DMS153 (cell line): ENCODE measurements at regions not wholly inside any gene's neighbourhood (a gene's known extent, or its start where the extent isn't known, plus 50 kb on each side); places are given as distances from the start of the nearest gene placed in this dataset.

ENCODE experiments used
- DNase-seq: peaks from one replicate; lab custom pipeline; 2025; lab: John Stamatoyannopoulos, UW

DNA sequence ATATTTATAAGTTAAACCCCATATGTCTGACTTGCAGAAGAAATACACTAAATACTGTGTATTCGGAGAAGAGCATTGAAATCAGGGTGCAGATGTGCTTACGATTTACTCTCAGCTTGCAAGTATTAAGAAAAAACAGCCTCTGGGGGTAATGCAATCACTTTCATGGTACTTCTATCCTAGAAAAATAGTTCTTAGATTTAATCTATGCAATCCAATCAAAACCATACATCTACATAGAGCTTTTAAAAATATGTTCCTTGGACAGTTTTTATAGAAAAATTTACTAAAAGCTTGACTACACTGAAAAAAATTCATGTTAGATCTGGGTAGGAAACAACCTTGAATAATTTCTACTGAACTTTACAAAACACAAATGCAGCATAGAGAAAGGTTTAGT lies 890.3 kb upstream of the ADGRL2 start:
- no peak for DNase-seq

DNA sequence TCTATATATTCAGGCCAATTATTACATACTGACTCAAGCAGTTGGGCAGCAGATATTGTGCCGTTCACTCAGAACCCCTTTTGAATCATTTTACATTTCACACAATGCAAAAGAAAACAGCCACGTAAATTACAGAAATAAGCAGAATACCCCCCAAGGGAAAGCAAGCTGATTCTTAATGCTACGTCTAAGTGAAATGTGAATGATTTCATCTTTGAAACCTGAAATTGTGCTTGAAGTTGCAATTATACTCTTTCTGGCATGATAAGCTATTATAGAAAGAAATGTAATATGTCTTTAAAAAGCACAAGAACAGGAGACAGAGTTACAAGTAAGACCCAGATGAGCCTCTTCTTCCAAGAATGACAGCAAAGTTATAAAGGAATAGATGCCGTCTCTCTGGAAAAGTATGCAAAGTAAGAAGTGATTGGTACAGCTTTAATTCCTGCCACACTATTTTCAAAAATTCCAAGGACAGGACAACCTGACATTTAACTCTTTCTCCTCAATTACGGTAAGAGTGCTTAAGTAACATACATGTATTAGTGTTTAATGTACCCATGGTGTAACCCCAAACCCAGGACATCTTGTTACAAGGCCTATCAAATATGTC lies 891.5 kb upstream of the ADGRL2 start:
- DNase-seq, result no peak

DNA sequence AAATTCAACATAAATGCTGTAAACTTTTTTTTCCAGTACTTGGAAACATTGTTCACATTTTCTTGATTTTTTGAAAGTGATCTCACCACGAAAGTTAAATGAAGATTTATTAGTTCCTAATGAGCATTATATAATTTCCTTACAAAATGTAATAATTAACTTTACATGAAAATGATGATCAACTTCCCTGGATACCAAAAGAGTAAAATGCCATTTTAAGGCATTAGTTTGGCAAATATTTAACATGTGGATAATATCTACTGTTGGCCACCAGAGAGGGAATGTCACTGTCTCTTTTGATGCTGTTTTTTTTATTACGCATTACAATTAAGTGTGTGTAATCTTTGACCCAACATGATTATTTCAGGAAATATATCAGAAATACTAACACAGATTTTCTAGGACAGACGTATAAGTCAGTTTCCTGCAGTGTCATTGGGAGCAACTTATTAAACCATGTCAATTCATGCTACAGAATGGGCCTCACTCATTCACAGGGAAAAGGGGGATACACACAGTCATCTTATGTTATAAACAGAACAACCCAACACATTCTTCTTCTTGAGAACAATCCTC lies 903.9 kb upstream of the ADGRL2 start:
- no peak for DNase-seq

DNA sequence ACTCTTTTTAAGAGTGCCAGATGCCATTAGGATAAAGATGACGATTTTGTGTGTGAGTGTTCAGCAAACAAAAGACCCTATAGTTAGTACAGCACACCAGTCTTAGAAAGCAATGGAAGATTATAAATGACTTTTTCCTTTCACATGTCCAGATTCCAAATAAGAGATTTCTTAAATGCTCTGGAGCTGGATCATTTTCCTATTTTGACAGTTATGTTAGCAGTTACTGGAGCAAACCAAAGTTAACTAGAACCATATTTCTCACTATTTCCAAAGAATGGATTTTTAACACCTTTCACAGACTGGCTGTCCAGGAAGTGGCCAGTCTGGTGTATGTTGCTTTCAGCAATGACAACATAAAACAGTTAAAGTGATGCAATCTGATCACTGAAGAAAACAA lies 905.8 kb upstream of the ADGRL2 start:
- DNase-seq, result no peak

DNA sequence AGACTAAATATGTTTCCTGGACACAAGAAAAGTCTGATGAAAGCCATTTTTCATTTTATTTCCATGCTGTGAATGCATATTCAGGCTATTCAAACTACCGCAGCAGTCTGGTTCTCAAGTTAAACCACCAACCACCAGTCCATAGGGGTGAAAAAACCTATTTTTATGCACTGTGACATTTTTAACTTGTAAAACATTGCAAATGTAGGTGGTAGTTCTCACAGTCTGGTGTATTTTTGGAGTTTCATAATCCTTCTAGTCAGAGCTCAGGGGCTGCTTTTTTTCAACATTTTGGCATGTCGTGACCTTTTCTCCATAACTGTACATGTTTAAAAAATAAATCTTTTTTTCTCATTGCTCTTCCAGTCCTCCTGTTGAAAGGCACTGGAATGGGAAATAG lies 907.6 kb upstream of the ADGRL2 start:
- no peak for DNase-seq

DNA sequence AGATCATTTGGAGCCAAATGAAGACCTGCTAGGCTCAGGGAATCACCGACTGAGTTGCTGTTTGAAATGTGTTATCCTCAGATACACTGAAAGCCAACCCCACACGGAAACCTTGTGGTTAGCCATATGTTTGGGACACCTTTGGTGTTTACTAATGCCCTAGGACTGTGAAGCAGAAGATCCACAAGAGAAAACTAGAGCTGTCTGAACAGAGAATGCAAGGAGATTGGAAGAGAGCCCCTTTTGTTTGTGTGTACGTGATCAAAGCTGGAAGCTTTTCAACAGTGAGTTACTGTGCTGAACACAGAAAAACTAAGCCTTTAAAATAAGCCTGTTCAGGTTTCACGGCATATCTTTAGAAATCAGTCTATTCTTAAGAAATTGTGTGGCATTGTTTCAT lies 908.2 kb upstream of the ADGRL2 start:
- no peak for DNase-seq

DNA sequence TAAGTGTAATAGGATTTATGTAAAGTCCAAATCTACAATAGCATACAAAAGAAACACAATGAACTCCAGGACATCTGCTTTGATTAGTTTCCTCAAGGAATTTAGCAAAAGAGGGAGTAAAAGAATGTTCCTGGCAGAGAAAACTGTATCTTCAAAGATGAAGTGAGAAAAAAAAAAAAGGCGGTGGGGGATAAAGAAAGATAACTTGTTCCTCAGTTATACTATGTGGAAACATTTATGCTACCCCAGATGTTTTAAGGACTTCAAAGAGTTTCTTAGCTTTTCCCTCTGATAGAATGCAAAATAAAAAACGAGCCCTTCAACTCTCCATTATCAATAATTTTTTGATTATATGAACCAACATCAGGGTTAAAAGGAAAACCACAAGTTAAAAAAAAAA lies 908.9 kb upstream of the ADGRL2 start:
- no peak for DNase-seq

DNA sequence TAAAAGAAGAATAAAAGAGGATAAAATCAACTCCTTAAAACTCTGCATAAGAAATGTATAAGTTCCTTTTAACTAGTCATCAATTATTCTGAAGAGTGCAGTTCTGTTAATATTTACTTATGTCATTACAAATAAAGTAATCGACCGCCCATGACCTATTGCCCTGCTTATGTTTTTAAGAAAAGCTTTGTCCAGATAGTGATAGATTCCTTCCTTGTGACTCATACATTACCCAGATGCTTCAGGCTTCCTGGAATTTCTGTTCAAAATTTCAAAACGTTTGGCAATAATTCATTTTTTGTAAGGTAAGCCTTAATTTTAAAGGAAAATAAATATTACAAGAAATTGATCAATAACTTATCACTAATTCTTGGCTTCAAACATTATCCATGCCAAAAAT lies 918.2 kb upstream of the ADGRL2 start:
- no peak for DNase-seq

DNA sequence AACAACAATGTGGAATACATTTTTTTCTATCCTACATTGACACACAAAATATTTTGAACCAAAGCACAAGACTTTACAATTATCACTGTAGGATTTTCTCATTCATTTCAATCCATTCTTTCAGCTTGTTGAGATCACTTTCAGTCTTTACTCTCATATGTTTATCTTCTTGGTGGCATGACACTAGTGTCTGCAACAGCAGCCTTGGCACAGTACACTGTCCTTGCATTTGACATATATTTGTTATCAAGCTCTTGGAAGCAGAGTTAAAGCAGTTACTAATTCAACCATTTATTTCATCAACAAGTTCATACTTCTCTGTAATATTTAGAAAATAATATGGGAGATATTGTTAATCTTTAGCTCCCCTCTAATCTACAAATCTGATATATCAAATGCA lies 922.4 kb upstream of the ADGRL2 start:
- no peak for DNase-seq

DNA sequence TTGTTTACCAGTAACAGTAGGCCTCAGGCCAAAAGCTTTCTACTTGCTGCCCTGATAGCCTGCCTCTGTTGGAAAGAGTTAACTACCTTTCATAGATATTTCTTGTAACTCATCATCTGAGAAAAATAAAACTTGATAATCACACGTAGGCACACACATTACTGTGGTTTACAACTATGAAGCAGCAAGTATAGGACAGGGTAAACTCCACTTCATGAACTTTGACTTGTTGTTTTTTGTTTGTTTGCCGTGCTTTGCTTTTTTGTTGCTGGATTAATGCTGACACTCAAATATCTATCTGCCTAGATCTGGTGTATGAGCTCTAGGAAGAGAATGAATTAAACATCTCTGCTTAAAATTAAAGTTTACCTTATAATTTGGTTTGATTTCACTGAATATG lies 924.7 kb upstream of the ADGRL2 start:
- DNase-seq, result no peak

DNA sequence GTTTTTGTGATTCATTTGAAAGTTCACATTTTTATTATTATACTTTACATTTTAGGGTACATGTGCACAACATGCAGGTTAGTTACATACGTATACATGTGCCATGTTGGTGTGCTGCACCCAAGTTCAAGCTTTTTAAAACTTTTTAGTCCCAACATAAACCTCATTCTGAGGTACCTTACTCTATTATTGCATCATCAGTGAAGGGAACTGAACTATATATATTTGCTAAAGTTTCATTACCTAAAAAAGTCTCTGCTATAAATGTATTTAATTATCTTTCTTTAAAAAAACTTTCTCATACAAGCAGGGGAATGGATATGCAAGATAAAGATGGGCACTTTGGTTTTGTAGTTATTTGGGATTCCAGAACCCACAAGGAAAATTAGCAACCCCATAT lies 931.4 kb upstream of the ADGRL2 start:
- DNase-seq, result no peak

DNA sequence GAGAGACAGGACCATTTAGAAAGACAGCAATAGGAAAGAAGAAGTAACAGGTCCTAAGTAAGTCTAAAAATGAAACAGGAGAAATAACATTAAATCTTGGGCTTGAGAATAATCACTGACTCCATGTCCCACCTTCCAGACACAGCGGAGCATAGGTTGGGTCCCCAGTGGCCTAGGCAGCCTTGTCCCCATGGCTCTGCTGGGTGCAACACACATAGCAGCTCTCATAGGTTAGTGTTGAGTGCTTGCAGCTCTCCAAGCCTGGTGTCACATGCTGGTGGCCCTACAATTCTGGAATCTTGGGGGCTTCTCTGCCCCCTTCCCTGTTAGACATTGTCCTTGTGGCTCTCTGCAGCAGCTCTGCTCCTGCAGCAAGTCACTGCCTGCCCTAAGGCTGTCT lies 952.8 kb upstream of the ADGRL2 start:
- no peak for DNase-seq

DNA sequence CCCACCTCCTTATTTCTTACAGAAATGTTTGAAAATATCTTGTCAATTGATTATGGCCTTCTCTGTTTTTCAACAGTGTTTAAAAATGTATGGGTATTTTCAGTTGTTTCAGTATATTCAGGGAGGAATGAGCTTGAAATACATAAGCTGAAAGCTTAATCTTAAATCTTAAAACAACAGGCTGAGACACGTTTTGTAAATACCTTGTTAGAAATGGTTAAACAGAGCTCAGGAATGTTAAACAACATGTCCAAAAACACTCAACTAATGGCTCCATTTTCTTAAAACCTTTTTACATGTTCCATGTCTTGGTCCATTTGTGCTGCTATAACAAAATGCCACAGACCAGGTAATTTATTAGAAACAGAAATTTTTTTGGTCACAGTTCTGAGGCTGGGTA lies 953.8 kb upstream of the ADGRL2 start:
- no peak for DNase-seq

DNA sequence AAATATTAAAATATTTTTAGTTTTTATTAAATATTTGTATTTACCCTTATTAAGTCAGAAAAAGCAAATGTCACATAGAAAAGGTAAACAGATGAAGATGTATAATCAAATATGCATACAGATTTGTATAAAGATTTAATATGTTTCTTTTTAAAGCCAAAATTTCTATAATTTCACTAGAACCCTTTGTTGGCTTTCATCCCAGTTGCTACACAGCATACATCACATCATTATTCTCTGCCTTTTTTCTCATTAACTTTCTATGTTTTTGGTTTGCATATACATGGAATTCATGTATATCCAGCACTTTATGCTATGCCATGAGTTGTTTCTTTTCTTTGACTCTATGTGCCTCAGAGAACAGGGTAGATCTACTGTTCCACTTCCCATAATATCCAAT lies 957.9 kb upstream of the ADGRL2 start:
- DNase-seq, result no peak

DNA sequence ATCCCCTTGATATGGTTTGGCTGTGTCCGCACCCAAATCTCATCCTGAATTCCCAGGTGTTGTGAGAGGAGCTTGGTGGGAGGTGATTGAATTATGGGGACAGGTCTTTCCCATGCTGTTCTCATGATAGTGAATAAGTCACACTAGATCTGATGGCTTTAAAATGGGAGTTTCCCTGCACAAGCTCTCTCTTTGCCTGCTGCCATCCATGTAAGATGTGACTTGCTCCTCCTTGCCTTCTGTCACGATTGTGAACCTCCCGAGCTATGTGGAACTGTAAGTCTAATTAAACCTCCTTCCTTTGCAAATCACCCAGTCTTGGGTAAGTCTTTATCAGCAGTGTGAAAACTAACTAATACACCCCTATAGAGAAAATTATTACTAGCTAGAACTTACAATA lies 959.5 kb upstream of the ADGRL2 start:
- DNase-seq, result no peak

DNA sequence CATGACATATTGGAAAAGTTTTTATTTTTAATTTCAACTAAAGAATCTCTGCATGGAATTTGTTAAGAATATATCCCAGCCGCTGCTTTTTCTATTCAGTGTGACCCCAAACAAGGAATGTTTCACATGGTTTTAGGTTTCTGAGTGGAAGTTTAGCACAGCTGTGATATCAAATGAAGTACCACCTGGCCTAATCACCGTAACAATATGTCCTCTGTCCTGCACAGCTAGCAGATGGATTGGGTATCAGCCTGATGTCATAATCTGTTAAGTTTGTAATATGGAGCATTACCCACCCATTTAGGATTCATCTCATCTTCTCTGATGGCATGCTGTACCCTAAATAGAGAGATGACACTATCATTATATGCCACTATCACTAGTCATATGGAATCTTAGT lies 963.7 kb upstream of the ADGRL2 start:
- no peak for DNase-seq

DNA sequence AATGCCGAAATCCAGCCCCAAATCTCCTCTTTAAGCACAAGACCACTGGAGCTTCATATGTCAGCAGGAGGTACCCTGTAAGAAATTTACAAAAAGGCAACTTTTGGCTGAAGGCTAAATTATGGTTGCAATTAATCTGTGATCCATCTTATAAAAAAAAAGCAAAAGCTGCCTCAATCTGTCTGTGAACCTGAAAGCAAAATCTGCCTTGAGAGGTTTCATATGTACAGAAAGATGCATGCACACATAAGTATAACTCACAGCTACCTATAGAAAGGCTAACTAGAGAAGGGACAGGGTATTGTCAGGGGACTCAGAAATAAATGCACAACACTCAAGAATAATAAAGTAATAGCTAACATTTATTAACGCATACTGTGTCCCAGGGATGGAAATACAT lies 964.2 kb upstream of the ADGRL2 start:
- no peak for DNase-seq

DNA sequence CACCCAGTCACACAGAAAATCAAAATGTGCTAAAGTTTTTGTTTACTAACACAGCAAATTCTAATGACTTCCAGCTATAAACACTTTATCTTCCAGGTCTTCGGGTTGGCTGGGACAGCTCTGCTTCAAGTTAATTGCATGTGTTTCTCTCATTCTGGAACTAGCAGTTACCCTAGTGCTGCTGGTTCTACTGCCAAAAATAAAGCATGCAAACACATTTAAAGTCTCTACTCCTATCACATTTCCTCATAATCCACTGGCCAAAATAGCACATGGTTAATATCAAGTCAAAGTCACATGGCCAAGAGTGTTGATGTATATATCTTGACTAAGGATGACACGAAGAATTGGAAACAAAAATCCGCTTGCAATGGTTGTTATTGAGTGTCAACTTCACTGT lies 973.1 kb upstream of the ADGRL2 start:
- DNase-seq, result no peak

DNA sequence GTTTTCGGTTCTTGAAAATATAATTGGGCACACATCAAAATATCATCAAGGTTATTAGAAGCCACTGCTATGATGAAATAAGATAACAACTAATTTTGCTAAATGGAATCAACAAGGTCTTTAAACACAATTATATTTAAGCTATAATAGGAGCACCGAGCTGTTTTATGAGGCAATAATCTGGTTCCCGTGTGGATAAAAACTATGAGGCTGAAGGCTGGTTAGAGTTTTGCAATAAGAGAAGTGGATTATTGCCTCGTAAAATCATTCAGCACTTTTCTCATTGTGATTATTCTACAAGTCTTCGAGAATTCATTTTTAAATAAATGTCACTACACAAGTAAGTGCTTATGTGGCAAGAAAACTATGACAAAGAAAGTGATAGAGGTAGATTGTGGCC lies 975.7 kb upstream of the ADGRL2 start:
- DNase-seq, result no peak

DNA sequence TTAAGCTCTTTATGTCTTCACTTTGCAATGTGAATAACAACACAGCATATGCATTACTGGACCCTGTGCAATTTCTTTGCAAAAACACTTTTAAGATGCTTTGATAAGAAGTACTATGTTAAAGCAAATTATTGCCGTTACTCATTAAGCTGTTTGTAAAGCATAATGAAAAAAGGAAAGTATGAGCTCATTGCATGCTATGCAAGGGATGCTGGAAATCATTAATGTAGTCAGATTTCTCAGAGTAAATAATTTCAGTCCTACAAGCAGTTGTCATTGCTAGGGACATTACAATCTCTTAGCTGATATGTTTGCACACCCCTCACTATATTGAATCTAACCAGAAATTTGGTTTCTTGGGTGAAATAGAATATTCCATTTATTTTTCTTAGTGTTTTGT lies 982.5 kb upstream of the ADGRL2 start:
- DNase-seq, result no peak

DNA sequence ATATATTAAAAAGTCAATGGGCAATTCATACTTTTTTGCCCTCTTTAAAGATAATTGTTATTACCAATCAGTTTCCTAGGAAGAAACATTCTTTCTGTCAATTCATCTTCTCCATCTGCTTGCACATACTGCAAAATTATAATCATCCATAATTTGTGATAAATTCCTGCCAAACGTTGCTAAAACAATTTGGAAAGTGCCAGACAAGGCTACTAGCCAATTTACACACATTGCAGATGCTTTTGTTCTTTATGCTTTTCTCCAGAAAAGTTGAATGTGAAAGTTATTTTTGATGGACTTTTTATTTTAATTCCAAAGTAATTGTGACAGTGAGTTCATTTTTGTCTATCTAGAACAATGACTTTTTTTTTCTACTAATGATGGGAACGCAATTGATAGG lies 992.8 kb upstream of the ADGRL2 start:
- DNase-seq, result no peak

DNA sequence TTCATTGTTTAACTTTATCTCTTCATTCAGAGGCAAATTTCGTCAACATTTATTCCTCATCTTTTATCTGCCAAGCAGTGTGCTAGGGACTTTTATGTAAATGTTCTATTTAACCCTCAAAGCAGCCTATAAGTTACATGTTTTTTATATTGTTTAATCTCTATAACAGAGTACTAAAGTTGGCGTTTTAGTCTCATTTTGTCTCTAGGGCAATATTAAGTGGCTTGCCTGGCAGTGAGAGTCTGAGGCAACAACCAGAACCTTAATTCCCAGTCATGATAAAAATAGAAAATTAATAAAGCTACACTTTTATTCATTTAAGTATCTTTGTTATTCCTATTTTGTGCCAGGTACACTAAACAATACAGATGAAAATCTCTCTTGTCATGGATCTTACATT lies 994.3 kb upstream of the ADGRL2 start:
- no peak for DNase-seq

DNA sequence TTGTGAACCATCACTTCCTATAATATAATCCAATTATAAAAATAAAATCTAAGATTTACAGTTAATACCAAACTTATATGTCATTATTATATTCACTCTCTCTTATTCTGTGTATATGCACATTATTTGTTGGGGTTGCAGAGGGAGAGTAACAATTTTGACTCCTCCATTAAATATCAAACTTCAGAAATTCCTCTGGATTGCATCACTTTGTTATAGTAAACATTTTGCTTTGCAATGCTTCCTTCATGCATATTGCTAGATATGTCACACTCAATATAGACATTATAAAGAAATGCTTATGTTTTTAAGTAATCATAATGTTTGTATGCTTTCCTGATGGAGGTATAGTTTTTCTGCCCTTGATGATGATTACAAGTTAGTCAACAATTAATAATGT lies 999.0 kb upstream of the ADGRL2 start:
- no peak for DNase-seq

DNA sequence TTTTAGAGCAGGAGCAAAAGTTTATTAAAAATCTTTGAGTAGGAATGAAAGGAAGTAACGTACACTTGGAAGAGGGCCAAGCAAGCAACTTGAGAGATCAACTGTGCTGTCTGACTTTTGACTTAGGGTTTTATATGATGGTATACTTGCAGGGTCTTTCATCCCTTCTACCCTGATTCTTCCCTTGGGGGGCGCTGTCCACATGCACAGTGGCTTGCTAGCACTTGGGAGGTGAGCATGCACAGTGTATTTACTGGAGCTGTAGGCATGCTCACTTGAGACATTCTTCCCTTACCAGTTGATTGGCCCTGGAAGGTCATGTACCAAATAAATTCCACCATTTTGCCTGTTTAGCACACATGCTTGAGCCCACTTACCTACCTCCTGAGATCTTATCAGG lies 1001.3 kb upstream of the ADGRL2 start:
- DNase-seq, result no peak

DNA sequence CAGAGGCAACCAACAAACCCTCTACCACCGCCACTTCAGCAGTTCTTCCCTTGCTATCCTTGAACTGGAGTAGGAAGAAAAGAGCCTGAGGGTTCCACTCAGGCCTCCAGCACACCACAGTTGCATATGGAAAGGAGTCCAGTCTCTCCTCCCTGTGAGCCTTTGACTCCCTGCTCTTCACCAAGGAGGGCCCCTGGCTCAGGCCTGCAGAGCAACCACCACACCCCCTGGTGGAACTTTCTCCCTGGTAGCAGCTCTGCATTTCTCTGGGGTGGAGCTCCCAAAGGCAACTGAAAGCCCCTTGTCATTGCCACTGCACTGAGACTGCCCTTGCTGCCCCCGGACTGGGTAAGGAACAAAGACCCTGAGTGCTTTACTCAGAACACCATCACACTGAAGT lies 1021.5 kb upstream of the ADGRL2 start:
- DNase-seq, result no peak
